ENCODE measurements at regions not wholly inside any gene's neighbourhood (a gene's known extent, or its start where the extent isn't known, plus 50 kb on each side); places are given as distances from the start of the nearest gene placed in this dataset.

DNA sequence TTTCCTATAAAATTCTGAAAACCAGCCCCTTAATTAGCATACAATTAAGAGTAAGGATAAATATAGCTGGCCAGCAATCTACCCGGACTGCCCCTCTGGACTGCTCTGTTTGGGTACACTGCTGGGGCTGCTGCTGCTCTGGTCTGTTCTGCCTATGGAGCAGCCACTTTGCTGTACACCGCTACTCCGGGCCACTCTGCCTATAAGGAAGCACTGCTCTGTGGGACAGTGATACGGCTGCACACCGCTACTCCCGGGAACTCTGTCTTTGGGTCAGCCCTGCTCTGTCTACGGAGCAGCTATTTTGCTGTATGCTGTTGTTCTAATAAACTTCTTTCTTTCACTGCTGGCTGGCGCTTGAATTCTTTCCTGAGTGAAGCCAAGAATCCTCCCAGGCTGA is 316.5 kb upstream of the PLSCR5 start:
- TF ChIP-seq, protein P1, sequence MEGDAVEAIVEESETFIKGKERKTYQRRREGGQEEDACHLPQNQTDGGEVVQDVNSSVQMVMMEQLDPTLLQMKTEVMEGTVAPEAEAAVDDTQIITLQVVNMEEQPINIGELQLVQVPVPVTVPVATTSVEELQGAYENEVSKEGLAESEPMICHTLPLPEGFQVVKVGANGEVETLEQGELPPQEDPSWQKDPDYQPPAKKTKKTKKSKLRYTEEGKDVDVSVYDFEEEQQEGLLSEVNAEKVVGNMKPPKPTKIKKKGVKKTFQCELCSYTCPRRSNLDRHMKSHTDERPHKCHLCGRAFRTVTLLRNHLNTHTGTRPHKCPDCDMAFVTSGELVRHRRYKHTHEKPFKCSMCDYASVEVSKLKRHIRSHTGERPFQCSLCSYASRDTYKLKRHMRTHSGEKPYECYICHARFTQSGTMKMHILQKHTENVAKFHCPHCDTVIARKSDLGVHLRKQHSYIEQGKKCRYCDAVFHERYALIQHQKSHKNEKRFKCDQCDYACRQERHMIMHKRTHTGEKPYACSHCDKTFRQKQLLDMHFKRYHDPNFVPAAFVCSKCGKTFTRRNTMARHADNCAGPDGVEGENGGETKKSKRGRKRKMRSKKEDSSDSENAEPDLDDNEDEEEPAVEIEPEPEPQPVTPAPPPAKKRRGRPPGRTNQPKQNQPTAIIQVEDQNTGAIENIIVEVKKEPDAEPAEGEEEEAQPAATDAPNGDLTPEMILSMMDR (IDR thresholded peaks at IDR 0.05; ENCODE audit: low read depth, low read length, poor library complexity, severe bottlenecking), result no peak
- TF ChIP-seq EZH2phosphoT487 (IDR thresholded peaks at IDR 0.05; ENCODE audit: borderline replicate concordance, low read length), result no peak

All from DOHH2 (cell line).